OCI-LY1 (cell line): ENCODE measurements at regions not wholly inside any gene's neighbourhood (a gene's known extent, or its start where the extent isn't known, plus 50 kb on each side); places are given as distances from the start of the nearest gene placed in this dataset.
A peak's percentile ranks its signal among the peaks of the same experiment; 100 is the strongest.

ENCODE experiments used
- H2AFZ ChIP-seq: fragments of 200-600 bp; sonication (generic), shearing (Covaris generic); 2 replicates; pipeline ENCODE4 v1.6.0; 2014; ENCODE audit warnings: antibody characterized with exemption, mild to moderate bottlenecking, low read length
- H3F3A ChIP-seq: fragments of 200-600 bp; sonication (generic), shearing (Covaris generic); 2 replicates; pipeline ENCODE4 v1.6.0; 2014; ENCODE audit warnings: mild to moderate bottlenecking, antibody characterized with exemption, low read length, moderate library complexity; ENCODE audit not compliant: insufficient read depth
- H3K27ac ChIP-seq: fragments of 200-600 bp; sonication (generic); 2 replicates; pipeline ENCODE4 v1.5.1; 2014; ENCODE audit warnings: low read length, mixed run types, mild to moderate bottlenecking, low read depth; ENCODE audit not compliant: poor library complexity, severe bottlenecking
- H3K27me3 ChIP-seq: fragments of 200-600 bp; sonication (generic); 2 replicates; pipeline ENCODE4 v1.6.0; 2014; ENCODE audit warnings: antibody characterized with exemption, mild to moderate bottlenecking, low read length, moderate library complexity; ENCODE audit not compliant: insufficient read depth
- H3K36me3 ChIP-seq: fragments of 200-600 bp; sonication (generic); 2 replicates; pipeline ENCODE4 v1.6.1; 2014; ENCODE audit warnings: mild to moderate bottlenecking, antibody characterized with exemption, low read length, moderate library complexity, mixed read lengths; ENCODE audit not compliant: insufficient read depth
- H3K4me1 ChIP-seq: fragments of 200-600 bp; sonication (generic); 2 replicates; pipeline ENCODE4 v1.5.1; 2014; ENCODE audit warnings: mild to moderate bottlenecking, low read length, moderate library complexity; ENCODE audit not compliant: insufficient read depth, severe bottlenecking
- H3K4me2 ChIP-seq: fragments of 200-600 bp; sonication (generic), shearing (Covaris generic); 2 replicates; pipeline ENCODE4 v1.6.1; 2014; ENCODE audit warnings: low read length
- H3K4me3 ChIP-seq: fragments of 200-600 bp; sonication (generic); 2 replicates; pipeline ENCODE4 v1.5.1; 2014; ENCODE audit warnings: low read length, low read depth, mild to moderate bottlenecking, mixed read lengths; ENCODE audit not compliant: poor library complexity, severe bottlenecking
- H3K79me2 ChIP-seq: fragments of 200-600 bp; shearing (Covaris generic); 2 replicates; pipeline ENCODE4 v1.6.1; 2016; ENCODE audit warnings: mixed run types, low read length, mixed read lengths; ENCODE audit not compliant: insufficient read depth
- H3K9ac ChIP-seq: fragments of 200-600 bp; sonication (generic), shearing (Covaris generic); 2 replicates; pipeline ENCODE4 v1.6.1; 2014; ENCODE audit warnings: mild to moderate bottlenecking, low read length, mixed read lengths
- H3K9me2 ChIP-seq: fragments of 200-600 bp; sonication (generic), shearing (Covaris generic); 2 replicates; pipeline ENCODE4 v1.6.1; 2014; ENCODE audit warnings: low read depth, mild to moderate bottlenecking, low read length, mixed read lengths
- H3K9me3 ChIP-seq: fragments of 200-600 bp; shearing (Covaris generic); 2 replicates; pipeline ENCODE4 v1.6.1; 2014; ENCODE audit warnings: low read length, mixed read lengths
- H4K20me1 ChIP-seq: fragments of 200-600 bp; sonication (generic), shearing (Covaris generic); 2 replicates; pipeline ENCODE4 v1.6.0; 2016; ENCODE audit warnings: mild to moderate bottlenecking, low read length; ENCODE audit not compliant: insufficient read depth
- EZH2 ChIP-seq: fragments of 200-600 bp; sonication (generic), shearing (Covaris generic); IDR thresholded peaks from 2 replicates; pipeline ENCODE4 v1.8.0; 2017; ENCODE audit warnings: borderline replicate concordance, mixed run types, mild to moderate bottlenecking, antibody characterized with exemption, low read length, moderate library complexity, mixed read lengths
- TF ChIP-seq, protein P1 (sequence below): fragments of 200-600 bp; sonication (generic), shearing (Covaris generic); IDR thresholded peaks from 2 replicates; pipeline ENCODE4 v1.5.1; 2017; ENCODE audit warnings: mild to moderate bottlenecking, antibody characterized with exemption, low read length, moderate library complexity, mixed read lengths

GRCh38 chrX:95291561-95291960, 1393.1 kb upstream of the DIAPH2 start:
- Histone ChIP-seq H3F3A (no peaks in the 10 kb centered on the region), H3K4me3 (no peak overlapping the region), H3K27me3 (no peaks in the 10 kb centered on the region), H3K36me3 (no peaks in the 10 kb centered on the region), H3K4me1 (no peaks in the 10 kb centered on the region), H3K79me2 (no peaks in the 10 kb centered on the region), H3K9me3 (no peaks in the 10 kb centered on the region), H3K27ac (no peak overlapping the region), H3K9ac (no peak overlapping the region), H3K9me2 (no peaks in the 10 kb centered on the region), H4K20me1 (no peaks in the 10 kb centered on the region), H3K4me2 (no peak overlapping the region), H2AFZ (no peak overlapping the region)
- no peak for TF ChIP-seq EZH2
- TF ChIP-seq, protein P1, sequence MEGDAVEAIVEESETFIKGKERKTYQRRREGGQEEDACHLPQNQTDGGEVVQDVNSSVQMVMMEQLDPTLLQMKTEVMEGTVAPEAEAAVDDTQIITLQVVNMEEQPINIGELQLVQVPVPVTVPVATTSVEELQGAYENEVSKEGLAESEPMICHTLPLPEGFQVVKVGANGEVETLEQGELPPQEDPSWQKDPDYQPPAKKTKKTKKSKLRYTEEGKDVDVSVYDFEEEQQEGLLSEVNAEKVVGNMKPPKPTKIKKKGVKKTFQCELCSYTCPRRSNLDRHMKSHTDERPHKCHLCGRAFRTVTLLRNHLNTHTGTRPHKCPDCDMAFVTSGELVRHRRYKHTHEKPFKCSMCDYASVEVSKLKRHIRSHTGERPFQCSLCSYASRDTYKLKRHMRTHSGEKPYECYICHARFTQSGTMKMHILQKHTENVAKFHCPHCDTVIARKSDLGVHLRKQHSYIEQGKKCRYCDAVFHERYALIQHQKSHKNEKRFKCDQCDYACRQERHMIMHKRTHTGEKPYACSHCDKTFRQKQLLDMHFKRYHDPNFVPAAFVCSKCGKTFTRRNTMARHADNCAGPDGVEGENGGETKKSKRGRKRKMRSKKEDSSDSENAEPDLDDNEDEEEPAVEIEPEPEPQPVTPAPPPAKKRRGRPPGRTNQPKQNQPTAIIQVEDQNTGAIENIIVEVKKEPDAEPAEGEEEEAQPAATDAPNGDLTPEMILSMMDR: no peak

- Histone ChIP-seq H3K9me3 (no peaks in the 10 kb centered on the region), H3K27me3 (no peaks in the 10 kb centered on the region), H3K4me2 (no peak overlapping the region), H3K9me2 (no peaks in the 10 kb centered on the region), H2AFZ (no peak overlapping the region), H3F3A (no peaks in the 10 kb centered on the region), H3K9ac (no peak overlapping the region), H3K4me1 (no peaks in the 10 kb centered on the region), H4K20me1 (no peaks in the 10 kb centered on the region), H3K4me3 (no peak overlapping the region), H3K79me2 (no peaks in the 10 kb centered on the region), H3K27ac (no peak overlapping the region), H3K36me3 (no peaks in the 10 kb centered on the region)
- no peak for TF ChIP-seq EZH2
- TF ChIP-seq, protein P1: peak; percentile 36
These were observed 1365.8 kb upstream of the DIAPH2 start for GRCh38 chrX:95318882-95319281.

GRCh38 chrX:95325185-95325584, 1359.5 kb upstream of the DIAPH2 start:
- H4K20me1 ChIP-seq: no peaks in the 10 kb centered on the region
- no peak overlapping the region for H3K9ac ChIP-seq
- no peaks in the 10 kb centered on the region for H3K9me3 ChIP-seq
- H3K27me3 ChIP-seq: no peaks in the 10 kb centered on the region
- no peaks in the 10 kb centered on the region for H3K4me1 ChIP-seq
- H3K36me3 ChIP-seq: no peaks in the 10 kb centered on the region
- no peak overlapping the region for H2AFZ ChIP-seq
- H3K9me2 ChIP-seq: no peaks in the 10 kb centered on the region
- TF ChIP-seq EZH2: no peak
- TF ChIP-seq, protein P1: no peak
- no peaks in the 10 kb centered on the region for H3K79me2 ChIP-seq
- no peaks in the 10 kb centered on the region for H3F3A ChIP-seq
- H3K27ac ChIP-seq: no peak overlapping the region
- no peak overlapping the region for H3K4me3 ChIP-seq
- no peak overlapping the region for H3K4me2 ChIP-seq
